WI38 (cell line): ENCODE measurements at regions not wholly inside any gene's neighbourhood (a gene's known extent, or its start where the extent isn't known, plus 50 kb on each side); places are given as distances from the start of the nearest gene placed in this dataset.

Experiments
- H3K4me3 ChIP-seq: 2 replicates; pipeline ENCODE4 v1.5.1; 2011; ENCODE audit warnings: low read depth, mild to moderate bottlenecking, control low read depth, low read length
- CTCF ChIP-seq: IDR thresholded peaks from 2 replicates; pipeline ENCODE4 v1.5.1; 2012; ENCODE audit warnings: low read depth, mild to moderate bottlenecking, control low read depth, low read length

GRCh38 chr2:120906914-120907313, 171.2 kb downstream of the GLI2 start:
- no peak overlapping the region for H3K4me3 ChIP-seq
- no peak for TF ChIP-seq CTCF

GRCh38 chr2:120907822-120908221, 172.2 kb downstream of the GLI2 start:
- no peak overlapping the region for H3K4me3 ChIP-seq
- TF ChIP-seq CTCF = no peak

- no peak for TF ChIP-seq CTCF
- H3K4me3 ChIP-seq = no peak overlapping the region
Observed at GRCh38 chr2:120908314-120908975, 172.8 kb downstream of the GLI2 start.

- no peak overlapping the region for H3K4me3 ChIP-seq
- no peak for TF ChIP-seq CTCF
Observed at GRCh38 chr2:120909102-120909501, 173.4 kb downstream of the GLI2 start.

- no peak overlapping the region for H3K4me3 ChIP-seq
- no peak for TF ChIP-seq CTCF
Observed at GRCh38 chr2:120910164-120910563, 174.5 kb downstream of the GLI2 start.

GRCh38 chr2:120910956-120911951, 175.6 kb downstream of the GLI2 start:
- no peak overlapping the region for H3K4me3 ChIP-seq
- TF ChIP-seq CTCF = no peak
